HG03139 (cell line): ENCODE measurements at regions not wholly inside any gene's neighbourhood (a gene's known extent, or its start where the extent isn't known, plus 50 kb on each side); places are given as distances from the start of the nearest gene placed in this dataset.

Experiments
- ATAC-seq: cut with Tn5 transposase; IDR thresholded peaks from one replicate; pipeline ENCODE4 v1.9.1; 2021; ENCODE audit not compliant: unreplicated experiment

- ATAC-seq = no peak
Observed at GRCh38 chr21:35136106-35136505, 87.0 kb upstream of the RUNX1 start.

GRCh38 chr21:35135481-35135880 is 86.4 kb upstream of the RUNX1 start:
- no peak for ATAC-seq

GRCh38 chr21:35134309-35134708 is 85.2 kb upstream of the RUNX1 start:
- ATAC-seq = no peak

GRCh38 chr21:35128536-35128935 is 79.4 kb upstream of the RUNX1 start:
- ATAC-seq = no peak

GRCh38 chr21:35127851-35128250 is 78.7 kb upstream of the RUNX1 start:
- ATAC-seq = no peak

GRCh38 chr21:35127026-35127425 is 77.9 kb upstream of the RUNX1 start:
- ATAC-seq = no peak

GRCh38 chr21:35120631-35121180 is 71.6 kb upstream of the RUNX1 start:
- no peak for ATAC-seq

- ATAC-seq = no peak
Observed at GRCh38 chr21:35119501-35120047, 70.5 kb upstream of the RUNX1 start.

- ATAC-seq = no peak
Observed at GRCh38 chr21:35116777-35117176, 67.7 kb upstream of the RUNX1 start.

- no peak for ATAC-seq
Observed at GRCh38 chr21:35113064-35113463, 64.0 kb upstream of the RUNX1 start.

- no peak for ATAC-seq
Observed at GRCh38 chr21:35111321-35111930, 62.3 kb upstream of the RUNX1 start.

GRCh38 chr21:35108887-35109286 is 59.8 kb upstream of the RUNX1 start:
- ATAC-seq = no peak

GRCh38 chr21:35107520-35107919 is 58.4 kb upstream of the RUNX1 start:
- no peak for ATAC-seq

- ATAC-seq = no peak
Observed at GRCh38 chr21:35106246-35106835, 57.2 kb upstream of the RUNX1 start.

- no peak for ATAC-seq
Observed at GRCh38 chr21:35102488-35103371, 53.6 kb upstream of the RUNX1 start.

- no peak for ATAC-seq
Observed at GRCh38 chr21:35100349-35100811, 51.3 kb upstream of the RUNX1 start.

GRCh38 chr21:35099310-35099709 is 50.2 kb upstream of the RUNX1 start:
- ATAC-seq = no peak
